ENCODE measurements at regions not wholly inside any gene's neighbourhood (a gene's known extent, or its start where the extent isn't known, plus 50 kb on each side); places are given as distances from the start of the nearest gene placed in this dataset.

GRCh38 chr7:52302765-52303520 lies 732.5 kb upstream of the POM121L12 start:
- Histone ChIP-seq H3K4me3 (no peak overlapping the region), H3K4me1 (no peaks in the 10 kb centered on the region), H3K9me3 (peaks cover 0 to 5% (median 0%) of the 10 kb centered on the region in 11 donors), H3K27ac (no peak overlapping the region), H3K27me3 (no peaks in the 10 kb centered on the region), H3K36me3 (no peaks in the 10 kb centered on the region)
- TF ChIP-seq CTCF (IDR thresholded peaks at IDR 0.05), result no peak
- ATAC-seq, result no peak
- intact Hi-C loops (cut with DNase I), result no loop called here
- no peak for DNase-seq
- WGBS, 2 donors, result 87 to 93% methylated on average over 21 to 31 of the region's 31 CpGs

- H3K4me1 ChIP-seq, result no peaks in the 10 kb centered on the region
- no peaks in the 10 kb centered on the region for H3K27me3 ChIP-seq
- H3K9me3 ChIP-seq, result peaks cover 0 to 32% (median 9%) of the 10 kb centered on the region in 11 donors
- no peak for TF ChIP-seq CTCF (IDR thresholded peaks at IDR 0.05)
- 80 to 83% methylated on average over 5 of the region's 5 CpGs for WGBS, 2 donors
- no peak for DNase-seq
- no peaks in the 10 kb centered on the region for H3K36me3 ChIP-seq
- no peak for ATAC-seq
- no peak overlapping the region for H3K27ac ChIP-seq
- H3K4me3 ChIP-seq, result no peak overlapping the region
- intact Hi-C loops (cut with DNase I), result no loop called here
Measured at GRCh38 chr7:52297128-52297527, 738.3 kb upstream of the POM121L12 start.

- TF ChIP-seq CTCF (IDR thresholded peaks at IDR 0.05), result no peak
- no peak for DNase-seq
- Histone ChIP-seq H3K9me3 (peaks cover 0 to 30% (median 9%) of the 10 kb centered on the region in 11 donors), H3K27me3 (no peaks in the 10 kb centered on the region), H3K27ac (no peak overlapping the region), H3K4me3 (no peak overlapping the region), H3K4me1 (no peaks in the 10 kb centered on the region), H3K36me3 (no peaks in the 10 kb centered on the region)
- no peak for ATAC-seq
- 82 to 93% methylated on average over 7 of the region's 7 CpGs for WGBS, 2 donors
- intact Hi-C loops (cut with DNase I), result no loop called here
Measured at GRCh38 chr7:52294942-52295341, 740.5 kb upstream of the POM121L12 start.

- no peak for ATAC-seq
- no peak for DNase-seq
- Histone ChIP-seq H3K36me3 (no peaks in the 10 kb centered on the region), H3K27ac (no peak overlapping the region), H3K9me3 (peaks cover 0 to 5% (median 0%) of the 10 kb centered on the region in 11 donors), H3K4me3 (no peak overlapping the region), H3K27me3 (no peaks in the 10 kb centered on the region), H3K4me1 (no peaks in the 10 kb centered on the region)
- TF ChIP-seq CTCF (IDR thresholded peaks at IDR 0.05), result no peak
- intact Hi-C loops (cut with DNase I), result no loop called here
- WGBS, 2 donors, result 80 to 86% methylated on average over 2 of the region's 2 CpGs
Measured at GRCh38 chr7:52289247-52289646, 746.2 kb upstream of the POM121L12 start.

All from heart right ventricle (tissue), 16 donors.